HG03457 (cell line): ENCODE measurements at regions not wholly inside any gene's neighbourhood (a gene's known extent, or its start where the extent isn't known, plus 50 kb on each side); places are given as distances from the start of the nearest gene placed in this dataset.
"Not testable (repeated sequence)": the region's sequence is repeated elsewhere in the genome, so short reads cannot be mapped to it uniquely, and the experiment has no call there.

Experiments
- ATAC-seq: cut with Tn5 transposase; IDR thresholded peaks from one replicate; pipeline ENCODE4 v1.9.1; 2021; ENCODE audit warnings: moderate number of reproducible peaks; ENCODE audit not compliant: unreplicated experiment

DNA sequence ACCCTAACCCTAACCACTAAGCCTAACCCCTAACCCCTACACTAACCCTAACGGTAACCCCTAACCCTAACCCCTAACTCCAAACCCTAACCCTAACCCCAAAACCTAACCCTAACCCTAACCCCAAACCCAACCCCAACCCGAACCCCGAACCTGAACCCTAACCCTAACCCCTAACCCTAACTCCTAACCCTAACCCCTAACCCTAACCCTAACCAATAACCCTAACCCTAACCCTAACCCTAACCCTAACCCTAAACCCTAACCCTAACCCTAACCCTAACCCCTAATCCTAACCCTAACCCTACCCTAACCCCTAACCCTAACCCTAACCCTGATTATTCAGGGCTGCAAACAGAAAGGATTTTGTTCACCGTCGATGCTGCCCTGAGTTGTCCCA lies 144.6 kb upstream of the DUSP22 start:
- not testable (repeated sequence) for ATAC-seq

GRCh38 chr6:148051-148984 lies 144.0 kb upstream of the DUSP22 start:
- peak; percentile 93 for ATAC-seq

- ATAC-seq: not testable (repeated sequence)
Observed at GRCh38 chr6:150147-150546, 142.1 kb upstream of the DUSP22 start.

- not testable (repeated sequence) for ATAC-seq
Observed at GRCh38 chr6:152436-152835, 139.9 kb upstream of the DUSP22 start.

GRCh38 chr6:153026-153425 lies 139.3 kb upstream of the DUSP22 start:
- ATAC-seq: not testable (repeated sequence)

DNA sequence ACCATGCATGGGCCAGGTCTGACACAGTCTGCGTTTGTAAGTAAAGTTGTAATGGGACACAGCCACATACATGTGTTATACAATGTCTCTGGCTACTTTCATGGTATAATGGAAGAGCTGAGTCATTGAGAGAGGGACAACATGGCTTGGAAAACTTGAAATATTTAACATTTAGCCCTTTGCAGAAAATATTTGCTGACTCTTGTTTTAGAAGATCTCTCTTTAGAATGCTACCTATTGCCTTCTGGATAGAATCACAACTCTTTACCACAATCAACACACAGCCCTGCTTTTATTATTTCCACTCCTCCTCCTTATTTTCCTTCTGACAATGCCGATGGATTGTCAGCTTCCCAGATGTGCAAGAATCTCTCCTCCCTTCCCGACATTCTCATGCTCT lies 138.4 kb upstream of the DUSP22 start:
- not testable (repeated sequence) for ATAC-seq

- ATAC-seq: not testable (repeated sequence)
Observed at GRCh38 chr6:154321-155092, 137.8 kb upstream of the DUSP22 start.

- no peak for ATAC-seq
Observed at GRCh38 chr6:156010-156409, 136.3 kb upstream of the DUSP22 start.

GRCh38 chr6:156441-157140 lies 135.7 kb upstream of the DUSP22 start:
- not testable (repeated sequence) for ATAC-seq

- ATAC-seq: not testable (repeated sequence)
Observed at GRCh38 chr6:157176-157575, 135.1 kb upstream of the DUSP22 start.

DNA sequence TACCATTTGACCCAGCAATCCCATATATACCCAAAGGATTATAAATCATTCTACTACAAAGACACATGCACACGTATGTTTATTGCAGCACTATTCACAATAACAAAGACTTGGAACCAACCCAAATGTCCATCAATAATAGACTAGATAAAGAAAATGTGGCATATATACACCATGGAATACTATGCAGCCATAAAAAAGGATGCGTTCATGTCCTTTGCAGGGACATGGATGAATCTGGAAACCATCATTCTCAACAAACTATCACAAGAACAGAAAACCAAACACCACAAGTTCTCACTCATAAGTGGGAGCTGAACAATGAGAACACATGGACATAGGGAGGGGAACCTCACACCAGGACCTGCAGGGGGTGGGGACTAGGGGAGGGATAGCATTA lies 130.6 kb upstream of the DUSP22 start:
- ATAC-seq: not testable (repeated sequence)

GRCh38 chr6:164720-165119 lies 127.6 kb upstream of the DUSP22 start:
- no peak for ATAC-seq

GRCh38 chr6:165263-165662 lies 127.0 kb upstream of the DUSP22 start:
- ATAC-seq: no peak

GRCh38 chr6:165906-166305 lies 126.4 kb upstream of the DUSP22 start:
- no peak for ATAC-seq

GRCh38 chr6:168865-169455 lies 123.3 kb upstream of the DUSP22 start:
- no peak for ATAC-seq

DNA sequence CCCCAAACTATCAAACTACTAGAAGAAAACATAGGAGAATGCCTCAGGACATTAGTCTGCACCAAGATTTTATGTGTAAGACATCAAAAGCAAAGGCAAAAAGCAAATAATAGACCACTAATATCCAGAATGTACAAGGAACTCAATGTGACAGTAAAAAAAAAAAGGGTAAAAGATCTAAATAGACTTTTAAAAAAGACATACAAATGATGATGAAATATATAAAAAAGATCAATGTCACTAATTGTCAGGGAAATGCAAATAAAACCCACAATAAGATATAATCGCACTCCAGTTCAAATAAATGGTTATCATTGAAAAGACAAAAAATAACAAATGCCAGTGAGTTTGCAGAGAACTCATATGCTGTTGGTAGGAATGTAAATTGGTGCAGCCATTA lies 118.3 kb upstream of the DUSP22 start:
- no peak for ATAC-seq

- no peak for ATAC-seq
Observed at GRCh38 chr6:175680-176079, 116.6 kb upstream of the DUSP22 start.

DNA sequence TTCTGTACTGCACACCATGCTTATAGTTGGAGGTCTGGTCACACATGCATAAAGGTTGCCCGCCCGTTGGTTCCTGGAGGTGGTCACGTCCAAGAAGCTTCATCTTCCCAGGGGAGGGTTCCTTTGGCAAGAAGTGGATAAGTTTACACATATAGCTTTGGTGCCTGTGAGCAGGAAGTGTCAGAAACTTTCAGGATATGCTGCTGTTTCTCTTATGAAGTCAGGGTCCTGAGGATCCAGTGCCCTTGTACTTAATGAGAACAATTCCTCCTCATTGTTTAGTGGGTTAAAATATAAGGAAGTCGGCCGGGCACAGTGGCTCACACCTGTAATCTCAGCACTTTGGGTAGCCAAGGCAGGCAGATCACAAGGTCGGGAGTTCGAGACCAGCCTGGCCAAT lies 115.5 kb upstream of the DUSP22 start:
- no peak for ATAC-seq

DNA sequence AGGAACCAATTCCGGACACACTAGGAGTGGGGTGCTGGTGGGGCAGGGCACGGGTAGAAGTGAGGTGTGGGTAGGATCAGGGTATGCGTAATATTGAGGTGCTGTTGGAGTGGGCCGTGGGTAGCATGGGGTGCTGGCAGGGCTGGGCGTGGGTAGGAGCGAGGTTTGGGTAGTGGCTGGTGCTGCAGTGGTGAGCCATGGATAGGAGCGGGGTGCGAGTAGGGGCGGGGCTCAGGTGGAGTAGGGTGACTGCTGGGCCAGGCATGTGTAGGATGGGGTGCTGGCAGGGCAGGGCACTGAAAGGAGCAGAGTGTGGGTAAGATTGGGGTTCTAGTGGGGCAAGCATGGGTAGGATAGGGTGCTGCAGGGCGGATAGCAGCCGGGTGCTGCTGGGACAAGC lies 114.2 kb upstream of the DUSP22 start:
- no peak for ATAC-seq

GRCh38 chr6:178929-179328 lies 113.4 kb upstream of the DUSP22 start:
- ATAC-seq: not testable (repeated sequence)
